T-cell (primary cell): ENCODE measurements at regions not wholly inside any gene's neighbourhood (a gene's known extent, or its start where the extent isn't known, plus 50 kb on each side); places are given as distances from the start of the nearest gene placed in this dataset.

Source experiments
- ATAC-seq, 4 experiments: fragments of 200-7000 bp in 3 of 4; fragments of 150-1000 bp in 1 of 4; cut with Tn5 transposase; replicated peaks in 1 of 4; 1 replicate in 3 of 4; 2 replicates in 1 of 4; pipeline ENCODE4 v1.10.0; 2021; ENCODE audit warnings: moderate library complexity in 3 of 4, mild to moderate bottlenecking in 2 of 4, moderate number of reproducible peaks in 1 of 4
- CTCF ChIA-PET, 2 donors: fragments of 300-600 bp; sonication (Branson Sonifier 250); formaldehyde crosslinking; loops; one replicate each; lab custom pipeline; 2022; ENCODE audit warnings: antibody characterized with exemption in 2 of 2; lab: Charles Lee
- POLR2A ChIA-PET, 2 donors: fragments of 300-600 bp; sonication (Branson Sonifier 250); formaldehyde crosslinking; loops; one replicate each; lab custom pipeline; 2022; ENCODE audit warnings: antibody characterized with exemption in 2 of 2; lab: Charles Lee
- DNase-seq, 35 experiments: peaks; one replicate each; pipeline versions ENCODE4 v3.0.0 to v3.0.0-alpha.2; 2013 to 2023
- H3K27ac ChIP-seq: one replicate; pipeline ENCODE4 v1.5.1; 2013; ENCODE audit warnings: low read length
- H3K27me3 ChIP-seq, 2 experiments: replicated peaks in 1 of 2; 1 replicate in 1 of 2; 2 replicates in 1 of 2; pipeline versions ENCODE4 v1.6.1 to v1.7.0; 2013; ENCODE audit warnings: low read length in 1 of 2, mixed read lengths in 1 of 2; ENCODE audit not compliant: control insufficient read depth in 2 of 2, insufficient read depth in 2 of 2; ENCODE audit errors: extremely low read depth in 1 of 2
- H3K36me3 ChIP-seq, 2 donors: 1 replicate in 1 of 2; 2 replicates in 1 of 2; pipeline versions ENCODE4 v1.6.1 to v1.7.0; 2013; ENCODE audit warnings: low read length in 1 of 2; ENCODE audit not compliant: control insufficient read depth in 2 of 2, insufficient read depth in 1 of 2; ENCODE audit errors: extremely low read depth in 1 of 2
- H3K4me1 ChIP-seq, 2 experiments: 1 replicate in 1 of 2; 2 replicates in 1 of 2; pipeline versions ENCODE4 v1.6.1 to v1.7.0; 2013; ENCODE audit warnings: low read length in 2 of 2, mixed read lengths in 1 of 2; ENCODE audit not compliant: insufficient read depth in 2 of 2, control insufficient read depth in 1 of 2; ENCODE audit errors: extremely low read depth in 1 of 2
- H3K4me3 ChIP-seq, 2 donors: 1 replicate in 1 of 2; 2 replicates in 1 of 2; pipeline versions ENCODE4 v1.5.1 to v1.7.0; 2013; ENCODE audit warnings: mild to moderate bottlenecking in 2 of 2, low read length in 1 of 2, moderate library complexity in 1 of 2; ENCODE audit not compliant: control insufficient read depth in 1 of 2; ENCODE audit errors: extremely low read depth in 1 of 2
- H3K9me3 ChIP-seq: 2 replicates; pipeline ENCODE4 v1.7.0; 2013
- H3K27ac Mint-ChIP-seq, 2 donors: one replicate each; pipeline ENCODE4 v1.8.0; 2020 to 2021; ENCODE audit warnings: mild to moderate bottlenecking in 2 of 2, mixed read lengths in 2 of 2
- H3K27me3 Mint-ChIP-seq, 2 donors: one replicate each; pipeline ENCODE4 v1.8.0; 2021 to 2022; ENCODE audit warnings: mixed read lengths in 2 of 2
- H3K36me3 Mint-ChIP-seq: one replicate; pipeline ENCODE4 v1.8.0; 2021; ENCODE audit warnings: mixed read lengths
- H3K4me1 Mint-ChIP-seq, 3 donors: one replicate each; pipeline ENCODE4 v1.8.0; 2020 to 2022; ENCODE audit warnings: mixed read lengths in 3 of 3, mild to moderate bottlenecking in 1 of 3
- H3K4me3 Mint-ChIP-seq, 3 donors: one replicate each; pipeline ENCODE4 v1.8.0; 2020 to 2022; ENCODE audit warnings: mild to moderate bottlenecking in 3 of 3, mixed read lengths in 3 of 3, moderate library complexity in 3 of 3
- H3K9me3 Mint-ChIP-seq, 3 donors: one replicate each; pipeline ENCODE4 v1.8.0; 2020 to 2022; ENCODE audit warnings: mixed read lengths in 3 of 3
- WGBS: methylation state at CpG from one replicate; pipeline ENCODE4 v1.1.5; 2013; ENCODE audit warnings: missing lambda C conversion rate; ENCODE audit not compliant: insufficient coverage; 5-methylcytosine and 5-hydroxymethylcytosine counted together

GRCh38 chr2:172198361-172198760, 95.7 kb upstream of the DLX2 start:
- DNase-seq (no peak), ATAC-seq (no peak)
- peaks cover 2% of the 10 kb centered on the region for H3K9me3 ChIP-seq
- peaks cover 0 to 5% of the 10 kb centered on the region in 2 donors for H3K27me3 Mint-ChIP-seq
- WGBS = no CpG with 5 or more reads among the region's 4 CpGs
- peak overlapping the region in 1 of 2 donors; percentile 49 for H3K27ac Mint-ChIP-seq
- ChIA-PET POLR2A (interaction anchor here in 1 of 2 donors (0.6 kb wide), 1 partner anchor 322 kb away, joined by 3 read pairs; no protein-coding TSS in a partner anchor), CTCF (no interaction called here)
- peaks cover 0 to 3% of the 10 kb centered on the region in 2 experiments for H3K4me1 ChIP-seq
- H3K36me3 Mint-ChIP-seq = peaks cover 16% of the 10 kb centered on the region
- peaks cover 14 to 27% (median 15%) of the 10 kb centered on the region in 3 donors for H3K9me3 Mint-ChIP-seq
- no peaks in the 10 kb centered on the region for H3K36me3 ChIP-seq
- H3K27ac ChIP-seq = no peak overlapping the region
- no peak overlapping the region for H3K4me3 ChIP-seq
- H3K4me1 Mint-ChIP-seq = peaks cover 9 to 13% (median 12%) of the 10 kb centered on the region in 3 donors
- H3K27me3 ChIP-seq = peaks cover 0 to 6% of the 10 kb centered on the region in 2 experiments
- H3K4me3 Mint-ChIP-seq = no peak overlapping the region

- peaks cover 0 to 5% of the 10 kb centered on the region in 2 donors for H3K27me3 Mint-ChIP-seq
- peaks cover 9 to 13% (median 12%) of the 10 kb centered on the region in 3 donors for H3K4me1 Mint-ChIP-seq
- H3K36me3 Mint-ChIP-seq = peaks cover 13% of the 10 kb centered on the region
- Histone ChIP-seq H3K36me3 (no peaks in the 10 kb centered on the region), H3K9me3 (no peaks in the 10 kb centered on the region), H3K4me3 (no peak overlapping the region), H3K4me1 (peaks cover 0 to 3% of the 10 kb centered on the region in 2 experiments), H3K27ac (no peak overlapping the region), H3K27me3 (peaks cover 0 to 6% of the 10 kb centered on the region in 2 experiments)
- H3K9me3 Mint-ChIP-seq = peaks cover 10 to 23% (median 11%) of the 10 kb centered on the region in 3 donors
- no peak overlapping the region for H3K27ac Mint-ChIP-seq
- DNase-seq (no peak), ATAC-seq (no peak)
- POLR2A ChIA-PET = interaction anchor here in 1 of 2 donors (0.6 kb wide), 1 partner anchor 322 kb away, joined by 3 read pairs; no protein-coding TSS in a partner anchor
- H3K4me3 Mint-ChIP-seq = no peak overlapping the region
- no CpG with 5 or more reads among the region's 1 CpG for WGBS
- CTCF ChIA-PET = interaction anchor here (0.8 to 1.1 kb wide), 2 partner anchors 222 to 263 kb away, joined by 3 read pairs; no protein-coding TSS in a partner anchor
These were observed 96.2 kb upstream of the DLX2 start for GRCh38 chr2:172198908-172199307.

- ATAC-seq (no peak), DNase-seq (peak in 6 of 35 experiments; percentile 8 to 30 (median 12))
These were observed 97.9 kb upstream of the DLX2 start for GRCh38 chr2:172200495-172201085.

GRCh38 chr2:172204309-172204708, 101.6 kb upstream of the DLX2 start:
- no peaks in the 10 kb centered on the region for H3K9me3 ChIP-seq
- H3K4me1 Mint-ChIP-seq = peaks cover 2 to 25% (median 3%) of the 10 kb centered on the region in 3 donors
- H3K27me3 ChIP-seq = no peaks in the 10 kb centered on the region
- no peak overlapping the region for H3K27ac ChIP-seq
- 99% methylated on average over 7 of the region's 7 CpGs for WGBS
- ATAC-seq = no peak
- H3K4me3 ChIP-seq = no peak overlapping the region
- no peak for DNase-seq
- peaks cover 0 to 3% of the 10 kb centered on the region in 2 donors for H3K27me3 Mint-ChIP-seq
- CTCF ChIA-PET = no interaction called here
- POLR2A ChIA-PET = no interaction called here
- no peak overlapping the region for H3K27ac Mint-ChIP-seq
- no peaks in the 10 kb centered on the region for H3K36me3 ChIP-seq
- H3K36me3 Mint-ChIP-seq = peaks cover 4% of the 10 kb centered on the region
- H3K4me1 ChIP-seq = no peaks in the 10 kb centered on the region
- H3K4me3 Mint-ChIP-seq = no peak overlapping the region
- peaks cover 3 to 5% (median 4%) of the 10 kb centered on the region in 3 donors for H3K9me3 Mint-ChIP-seq

More at GRCh38 chr2:172200495-172201085, 97.9 kb upstream of the DLX2 start:
- Mint-ChIP-seq H3K27ac (no peak overlapping the region), H3K9me3 (peaks cover 3 to 8% (median 7%) of the 10 kb centered on the region in 3 donors), H3K36me3 (peaks cover 7% of the 10 kb centered on the region), H3K4me1 (peaks cover 9 to 29% (median 12%) of the 10 kb centered on the region in 3 donors), H3K27me3 (peaks cover 0 to 5% of the 10 kb centered on the region in 2 donors), H3K4me3 (no peak overlapping the region)
- no peaks in the 10 kb centered on the region for H3K9me3 ChIP-seq
- peaks cover 0 to 3% of the 10 kb centered on the region in 2 experiments for H3K4me1 ChIP-seq
- H3K4me3 ChIP-seq = no peak overlapping the region
- H3K27me3 ChIP-seq = peaks cover 0 to 6% of the 10 kb centered on the region in 2 experiments
- H3K36me3 ChIP-seq = no peaks in the 10 kb centered on the region
- no peak overlapping the region for H3K27ac ChIP-seq
- CTCF ChIA-PET = no interaction called here
- POLR2A ChIA-PET = no interaction called here
- no CpG with 5 or more reads among the region's 2 CpGs for WGBS

- no peak for ATAC-seq
- Histone ChIP-seq H3K36me3 (no peaks in the 10 kb centered on the region), H3K9me3 (no peaks in the 10 kb centered on the region), H3K27me3 (no peaks in the 10 kb centered on the region), H3K27ac (no peak overlapping the region), H3K4me3 (no peak overlapping the region), H3K4me1 (no peaks in the 10 kb centered on the region)
- Mint-ChIP-seq H3K36me3 (peaks cover 4% of the 10 kb centered on the region), H3K4me3 (no peak overlapping the region), H3K27me3 (peaks cover 0 to 3% of the 10 kb centered on the region in 2 donors), H3K27ac (no peak overlapping the region), H3K4me1 (peaks cover 2 to 29% (median 3%) of the 10 kb centered on the region in 3 donors), H3K9me3 (peaks cover 3 to 4% (median 4%) of the 10 kb centered on the region in 3 donors)
- no peak for DNase-seq
- POLR2A ChIA-PET = no interaction called here
- CTCF ChIA-PET = no interaction called here
- 67% methylated on average over 1 of the region's 2 CpGs for WGBS
These were observed 102.1 kb upstream of the DLX2 start for GRCh38 chr2:172204762-172205161.

GRCh38 chr2:172205292-172205691, 102.6 kb upstream of the DLX2 start:
- Histone ChIP-seq H3K4me1 (no peaks in the 10 kb centered on the region), H3K36me3 (no peaks in the 10 kb centered on the region), H3K27ac (no peak overlapping the region), H3K4me3 (no peak overlapping the region), H3K9me3 (no peaks in the 10 kb centered on the region), H3K27me3 (no peaks in the 10 kb centered on the region)
- Mint-ChIP-seq H3K4me1 (peaks cover 2 to 30% (median 3%) of the 10 kb centered on the region in 3 donors), H3K36me3 (no peaks in the 10 kb centered on the region), H3K27ac (no peak overlapping the region), H3K27me3 (no peaks in the 10 kb centered on the region), H3K4me3 (no peak overlapping the region), H3K9me3 (no peaks in the 10 kb centered on the region)
- WGBS = 61% methylated on average over 4 of the region's 4 CpGs
- ChIA-PET POLR2A (interaction anchor here in 1 of 2 donors (0.6 kb wide), 1 partner anchor 10 kb away, joined by 3 read pairs; no protein-coding TSS in a partner anchor), CTCF (no interaction called here)
- DNase-seq = no peak
- no peak for ATAC-seq
